Smooth muscle cell (in vitro differentiated cells): ENCODE measurements at regions not wholly inside any gene's neighbourhood (a gene's known extent, or its start where the extent isn't known, plus 50 kb on each side); places are given as distances from the start of the nearest gene placed in this dataset.

ENCODE experiments used
- DNase-seq: peaks from one replicate; lab custom pipeline; 2025; ENCODE audit not compliant: unreplicated experiment; lab: John Stamatoyannopoulos, UW
- H2AFZ ChIP-seq: fragments of 200-600 bp; sonication (generic); 2 replicates; pipeline ENCODE4 v1.6.0; 2016; ENCODE audit warnings: antibody characterized with exemption, low read depth, mild to moderate bottlenecking
- H3F3A ChIP-seq: fragments of 200-600 bp; sonication (generic); 2 replicates; pipeline ENCODE4 v1.6.0; 2017; ENCODE audit warnings: antibody characterized with exemption, low read depth
- H3K27ac ChIP-seq: fragments of 200-600 bp; sonication (generic); 2 replicates; pipeline ENCODE4 v1.5.1; 2016; ENCODE audit warnings: low read depth, mild to moderate bottlenecking
- H3K27me3 ChIP-seq: fragments of 200-600 bp; sonication (generic); 2 replicates; pipeline ENCODE4 v1.6.1; 2016; ENCODE audit warnings: low read depth, mild to moderate bottlenecking
- H3K36me3 ChIP-seq: fragments of 200-600 bp; sonication (generic); 2 replicates; pipeline ENCODE4 v1.5.1; 2016; ENCODE audit warnings: low read depth
- H3K4me1 ChIP-seq: fragments of 200-600 bp; sonication (generic); 2 replicates; pipeline ENCODE4 v1.5.1; 2016; ENCODE audit warnings: low read depth
- H3K4me2 ChIP-seq: fragments of 200-600 bp; sonication (generic); 2 replicates; pipeline ENCODE4 v1.6.0; 2016; ENCODE audit warnings: mild to moderate bottlenecking
- H3K4me3 ChIP-seq: fragments of 200-600 bp; sonication (generic); 2 replicates; pipeline ENCODE4 v1.5.1; 2016; ENCODE audit warnings: mild to moderate bottlenecking
- H3K79me2 ChIP-seq: fragments of 200-600 bp; sonication (generic); 2 replicates; pipeline ENCODE4 v1.6.0; 2016; ENCODE audit warnings: low read depth, mild to moderate bottlenecking
- H3K9ac ChIP-seq: fragments of 200-600 bp; sonication (generic); 2 replicates; pipeline ENCODE4 v1.6.0; 2016; ENCODE audit warnings: low read depth
- H3K9me3 ChIP-seq: fragments of 200-600 bp; sonication (generic); replicated peaks from 2 replicates; pipeline ENCODE4 v1.5.1; 2016; ENCODE audit warnings: low read depth
- H4K20me1 ChIP-seq: fragments of 200-600 bp; sonication (generic); 2 replicates; pipeline ENCODE4 v1.6.0; 2016; ENCODE audit warnings: low read depth
- CTCF ChIP-seq: fragments of 200-600 bp; sonication (generic); IDR thresholded peaks from 2 replicates; pipeline ENCODE4 v1.5.1; 2017; ENCODE audit warnings: borderline replicate concordance, mild to moderate bottlenecking, antibody characterized with exemption; ENCODE audit not compliant: insufficient read depth, poor library complexity, severe bottlenecking
- WGBS: methylation state at CpG from one replicate; pipeline ENCODE4 v1.1.7; 2016; ENCODE audit warnings: low lambda C conversion rate; 5-methylcytosine and 5-hydroxymethylcytosine counted together

- TF ChIP-seq CTCF, result no peak
Measured at GRCh38 chr9:87250205-87250604, 247.5 kb upstream of the DAPK1 start.

GRCh38 chr9:87255431-87256155 is 242.1 kb upstream of the DAPK1 start:
- no peaks in the 10 kb centered on the region for H3K36me3 ChIP-seq
- no peaks in the 10 kb centered on the region for H3K79me2 ChIP-seq
- H3K4me2 ChIP-seq, result no peak overlapping the region
- 66% methylated on average over 11 of the region's 11 CpGs for WGBS
- H3K9me3 ChIP-seq, result no peaks in the 10 kb centered on the region
- no peak overlapping the region for H3K4me3 ChIP-seq
- DNase-seq, result no peak
- H3K4me1 ChIP-seq, result no peaks in the 10 kb centered on the region
- H3K27me3 ChIP-seq, result no peaks in the 10 kb centered on the region
- H3K9ac ChIP-seq, result no peak overlapping the region
- no peaks in the 10 kb centered on the region for H4K20me1 ChIP-seq
- H3F3A ChIP-seq, result no peaks in the 10 kb centered on the region
- H3K27ac ChIP-seq, result no peak overlapping the region
- peak overlapping the region; percentile 6 for H2AFZ ChIP-seq
- TF ChIP-seq CTCF, result no peak

More at GRCh38 chr9:87250205-87250604, 247.5 kb upstream of the DAPK1 start:
- no peaks in the 10 kb centered on the region for H3K79me2 ChIP-seq
- H3K4me3 ChIP-seq, result no peak overlapping the region
- H2AFZ ChIP-seq, result no peak overlapping the region
- H3K27me3 ChIP-seq, result no peaks in the 10 kb centered on the region
- H3K27ac ChIP-seq, result no peak overlapping the region
- H3K9me3 ChIP-seq, result no peaks in the 10 kb centered on the region
- no peak overlapping the region for H3K4me2 ChIP-seq
- no peak for DNase-seq
- no peak overlapping the region for H3K9ac ChIP-seq
- no peaks in the 10 kb centered on the region for H3K4me1 ChIP-seq
- no peaks in the 10 kb centered on the region for H3K36me3 ChIP-seq
- no peaks in the 10 kb centered on the region for H3F3A ChIP-seq
- H4K20me1 ChIP-seq, result no peaks in the 10 kb centered on the region
- 77% methylated on average over 1 of the region's 1 CpG for WGBS

DNA sequence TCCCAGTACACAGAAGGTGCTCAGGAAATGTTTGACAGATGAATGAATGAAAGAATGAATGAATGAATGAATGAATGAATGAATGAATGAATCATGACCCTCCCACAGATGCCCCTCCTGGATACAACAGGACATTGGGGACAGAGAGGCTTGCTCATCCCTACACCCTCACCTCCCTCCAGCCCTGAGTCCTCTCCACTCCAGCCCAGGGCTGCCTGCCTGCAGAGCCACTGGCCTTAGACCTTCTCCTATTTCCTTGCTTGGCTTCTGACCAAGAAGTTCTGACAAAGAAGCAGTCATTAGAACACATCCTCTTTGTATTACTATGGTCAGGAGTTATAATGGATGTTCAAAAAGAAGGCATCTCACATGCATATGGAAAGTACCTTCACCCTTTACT is 240.7 kb upstream of the DAPK1 start:
- no peak for TF ChIP-seq CTCF
- Histone ChIP-seq H2AFZ (no peak overlapping the region), H3K27ac (no peak overlapping the region), H3K4me1 (no peaks in the 10 kb centered on the region), H3K9ac (no peak overlapping the region), H3K79me2 (no peaks in the 10 kb centered on the region), H3F3A (no peaks in the 10 kb centered on the region), H3K4me3 (no peak overlapping the region), H3K36me3 (no peaks in the 10 kb centered on the region), H3K9me3 (no peaks in the 10 kb centered on the region), H3K27me3 (no peaks in the 10 kb centered on the region), H4K20me1 (no peaks in the 10 kb centered on the region), H3K4me2 (no peak overlapping the region)
- DNase-seq, result no peak
